Fibroblast of the aortic adventitia (primary cell): ENCODE measurements at regions not wholly inside any gene's neighbourhood (a gene's known extent, or its start where the extent isn't known, plus 50 kb on each side); places are given as distances from the start of the nearest gene placed in this dataset.

Experiments used
- DNase-seq: peaks from one replicate; pipeline ENCODE4 v3.0.0-alpha.2; 2010; ENCODE audit warnings: low read depth
- H3K4me3 ChIP-seq: 2 replicates; pipeline ENCODE4 v1.5.1; 2011; ENCODE audit warnings: low read depth, mild to moderate bottlenecking, control low read depth, low read length, moderate library complexity
- CTCF ChIP-seq: IDR thresholded peaks from 2 replicates; pipeline ENCODE4 v1.5.1; 2011; ENCODE audit warnings: mild to moderate bottlenecking, low read length, control low read depth, inconsistent platforms; ENCODE audit not compliant: insufficient read depth

- no peak for DNase-seq
- TF ChIP-seq CTCF, result no peak
- no peak overlapping the region for H3K4me3 ChIP-seq
Observed at GRCh38 chr6:137791281-137792159, 75.5 kb upstream of the TNFAIP3 start.

- no peak for TF ChIP-seq CTCF
- no peak overlapping the region for H3K4me3 ChIP-seq
- DNase-seq, result no peak
Observed at GRCh38 chr6:137792160-137793033, 74.7 kb upstream of the TNFAIP3 start.

GRCh38 chr6:137793805-137794515, 73.1 kb upstream of the TNFAIP3 start:
- no peak for TF ChIP-seq CTCF
- no peak overlapping the region for H3K4me3 ChIP-seq
- DNase-seq, result no peak

- TF ChIP-seq CTCF, result no peak
- no peak overlapping the region for H3K4me3 ChIP-seq
- DNase-seq, result no peak
Observed at GRCh38 chr6:137794516-137795201, 72.4 kb upstream of the TNFAIP3 start.

- no peak for TF ChIP-seq CTCF
- no peak for DNase-seq
- H3K4me3 ChIP-seq, result no peak overlapping the region
Observed at GRCh38 chr6:137795501-137795900, 71.6 kb upstream of the TNFAIP3 start.

- no peak overlapping the region for H3K4me3 ChIP-seq
- peak; percentile 41 for DNase-seq
- TF ChIP-seq CTCF, result no peak
Observed at GRCh38 chr6:137798261-137798660, 68.8 kb upstream of the TNFAIP3 start.
